NCI-H2196 treated with DMSO at 0.1 percent for 48 hours (cell line): ENCODE measurements at regions not wholly inside any gene's neighbourhood (a gene's known extent, or its start where the extent isn't known, plus 50 kb on each side); places are given as distances from the start of the nearest gene placed in this dataset.

Experiments used
- DNase-seq: peaks from one replicate; lab custom pipeline; 2025; ENCODE audit not compliant: unreplicated experiment; lab: John Stamatoyannopoulos, UW

DNA sequence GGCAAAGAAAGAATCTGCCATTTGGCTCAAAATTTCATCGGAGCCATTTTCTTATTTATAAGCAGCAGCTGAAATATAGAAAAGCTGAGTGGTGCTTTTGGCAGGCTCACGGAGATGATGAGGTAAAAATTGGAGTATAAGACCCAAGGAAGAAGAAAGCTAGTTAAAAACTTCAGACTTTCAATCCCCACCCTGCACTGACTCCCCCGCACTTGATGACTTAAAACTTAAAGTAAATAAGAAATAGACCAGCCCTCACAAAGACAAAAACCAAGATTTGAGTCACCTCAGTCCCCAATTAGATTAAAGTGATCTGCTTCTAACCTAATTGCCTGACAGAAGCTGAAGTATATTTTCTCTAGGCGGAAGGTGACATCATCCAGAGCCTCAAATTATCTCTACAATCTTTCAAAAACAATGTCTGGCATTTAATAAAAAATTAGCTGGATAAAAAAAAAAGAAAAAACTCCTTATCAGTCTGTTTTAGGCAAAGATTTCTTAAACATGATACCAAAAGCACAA is 124.0 kb upstream of the PJA2 start:
- DNase-seq, result no peak

- no peak for DNase-seq
Measured at GRCh38 chr5:109532773-109533364, 123.1 kb upstream of the PJA2 start.

DNA sequence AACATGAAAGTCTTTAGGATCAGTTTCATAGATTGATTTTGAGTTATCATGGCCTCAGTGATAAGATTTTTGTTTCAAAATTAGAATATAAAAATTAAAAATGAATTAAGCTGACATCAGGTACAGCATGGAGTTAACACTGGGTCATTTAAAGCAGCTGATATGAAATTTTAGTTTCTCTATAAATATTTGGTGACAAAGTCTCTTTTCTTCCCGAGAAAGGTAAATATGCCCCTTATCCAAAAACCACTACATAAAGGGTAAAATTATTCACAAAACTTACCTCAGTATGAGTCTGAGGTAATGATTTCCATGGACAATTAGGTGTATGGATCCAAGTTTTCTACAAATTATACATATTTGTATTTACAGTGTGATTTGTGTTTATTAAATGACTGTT is 121.5 kb upstream of the PJA2 start:
- DNase-seq, result no peak

DNA sequence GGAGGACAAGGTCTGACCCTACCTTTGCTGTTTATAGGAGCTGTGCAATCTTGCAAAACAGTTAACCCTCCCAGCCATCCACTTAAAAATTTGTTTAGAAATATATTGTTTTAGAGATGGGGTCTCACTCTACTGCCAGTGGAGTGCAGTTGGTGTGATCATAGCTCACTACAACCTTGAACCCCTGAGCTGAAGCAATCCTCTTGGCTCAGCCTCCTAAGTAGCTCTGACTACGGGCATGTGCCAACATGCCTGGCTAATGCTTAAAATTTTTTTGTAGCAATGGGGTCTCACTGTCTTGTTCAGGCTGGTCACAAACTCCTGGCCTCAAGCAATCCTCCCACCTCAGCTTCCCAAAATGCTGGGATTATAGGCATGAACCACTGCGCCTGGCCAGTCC is 120.2 kb upstream of the PJA2 start:
- no peak for DNase-seq

- DNase-seq, result no peak
Measured at GRCh38 chr5:109529520-109529919, 119.7 kb upstream of the PJA2 start.

DNA sequence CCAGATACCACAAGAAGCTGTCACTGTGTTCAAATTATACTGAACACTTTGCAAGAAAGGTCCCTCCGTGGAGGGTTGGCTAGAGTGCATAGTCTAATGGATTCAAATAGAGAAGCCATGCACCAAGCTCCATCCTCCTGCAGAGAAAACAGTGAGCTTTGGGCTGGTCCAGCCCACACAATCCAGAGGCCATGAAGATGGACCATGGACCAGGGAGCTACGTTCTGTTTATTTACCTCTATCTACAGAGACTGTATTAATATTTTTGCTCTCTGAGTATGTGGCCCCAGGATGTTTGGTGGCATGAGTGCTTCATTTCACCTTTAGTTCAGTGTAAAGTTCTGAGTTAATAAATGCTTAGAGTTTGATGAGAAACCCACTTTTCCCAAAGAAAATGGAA is 114.8 kb upstream of the PJA2 start:
- no peak for DNase-seq

GRCh38 chr5:109524026-109524425 is 114.3 kb upstream of the PJA2 start:
- no peak for DNase-seq

- no peak for DNase-seq
Measured at GRCh38 chr5:109522404-109522803, 112.6 kb upstream of the PJA2 start.

- no peak for DNase-seq
Measured at GRCh38 chr5:109519416-109519815, 109.6 kb upstream of the PJA2 start.

GRCh38 chr5:109516390-109516789 is 106.6 kb upstream of the PJA2 start:
- no peak for DNase-seq

- DNase-seq, result no peak
Measured at GRCh38 chr5:109511980-109512734, 102.4 kb upstream of the PJA2 start.

GRCh38 chr5:109506556-109506955 is 96.8 kb upstream of the PJA2 start:
- DNase-seq, result no peak

- DNase-seq, result no peak
Measured at GRCh38 chr5:109496112-109496511, 86.3 kb upstream of the PJA2 start.

GRCh38 chr5:109487753-109488420 is 78.1 kb upstream of the PJA2 start:
- no peak for DNase-seq

GRCh38 chr5:109486200-109486804 is 76.5 kb upstream of the PJA2 start:
- DNase-seq, result no peak

GRCh38 chr5:109485030-109485429 is 75.3 kb upstream of the PJA2 start:
- DNase-seq, result peak; percentile 8

DNA sequence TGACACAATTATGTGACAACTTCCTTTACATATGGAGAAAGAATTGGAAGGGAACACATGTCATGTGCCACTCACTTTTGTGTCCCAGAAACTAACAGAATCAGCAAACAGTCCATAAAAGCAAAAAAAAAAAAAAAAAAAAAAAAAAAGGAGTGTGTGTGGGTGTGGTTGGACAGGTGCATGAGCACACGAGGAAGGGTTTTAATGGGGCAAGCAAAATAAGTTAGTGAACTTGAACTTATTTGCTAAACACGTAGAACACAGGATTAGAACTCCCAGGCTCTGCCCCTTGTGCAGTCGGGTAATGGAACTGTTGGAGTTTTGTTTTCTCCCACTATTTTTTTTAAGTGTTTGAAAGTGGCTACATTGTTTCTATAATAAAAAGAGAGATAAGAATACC is 74.8 kb upstream of the PJA2 start:
- no peak for DNase-seq

DNA sequence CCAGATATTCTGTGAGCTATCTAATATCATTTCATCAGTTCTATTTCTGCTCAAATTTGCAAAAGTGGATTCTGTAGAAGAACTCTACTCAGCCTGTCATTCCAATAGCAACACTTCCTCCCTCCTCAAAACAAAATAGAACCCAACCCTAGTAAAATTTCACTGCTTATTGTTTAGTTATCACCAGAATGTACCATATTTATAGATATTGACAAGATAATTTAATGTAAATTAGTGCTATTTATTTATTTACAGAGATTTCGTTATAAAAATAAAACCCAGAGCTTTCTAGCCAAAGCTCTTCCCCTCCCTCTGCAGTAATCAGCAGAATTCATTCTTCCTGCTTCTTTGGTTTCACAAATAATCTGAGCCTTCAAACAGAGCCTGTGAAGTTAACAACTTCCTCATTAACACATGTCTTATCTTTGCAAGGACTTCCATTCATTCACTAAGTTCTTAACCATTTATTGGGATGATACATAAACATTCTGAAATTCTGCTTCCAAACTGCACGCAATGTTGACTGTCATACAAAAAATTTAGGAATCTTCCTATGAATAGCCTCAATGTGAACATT is 73.7 kb upstream of the PJA2 start:
- no peak for DNase-seq

DNA sequence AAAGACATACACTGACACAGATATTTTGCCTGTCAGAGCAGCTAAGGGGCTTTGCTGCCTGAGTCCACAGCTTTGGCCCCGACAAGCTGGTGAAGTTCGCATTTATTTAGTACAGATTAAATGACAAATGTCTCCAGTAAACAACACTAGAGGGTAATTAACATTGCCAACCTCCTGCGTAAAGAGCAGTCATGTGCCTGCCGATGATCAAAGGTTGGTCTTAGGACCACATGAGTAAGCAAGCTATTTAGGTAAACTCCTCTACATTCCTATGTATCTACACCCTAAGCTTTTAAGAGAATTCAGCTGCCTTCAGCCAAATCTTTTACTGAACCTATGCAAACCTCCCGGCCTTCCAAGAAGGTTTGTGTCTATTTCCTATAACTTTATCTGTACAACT is 73.0 kb upstream of the PJA2 start:
- no peak for DNase-seq

GRCh38 chr5:109479260-109479860 is 69.6 kb upstream of the PJA2 start:
- peak; percentile 13 for DNase-seq

GRCh38 chr5:109478830-109479229 is 69.1 kb upstream of the PJA2 start:
- no peak for DNase-seq
